Epithelial cell of esophagus (primary cell): ENCODE measurements at regions not wholly inside any gene's neighbourhood (a gene's known extent, or its start where the extent isn't known, plus 50 kb on each side); places are given as distances from the start of the nearest gene placed in this dataset.

Source experiments
- DNase-seq: peaks from one replicate; pipeline ENCODE4 v3.0.0; 2010; ENCODE audit warnings: low read depth
- H3K4me3 ChIP-seq: 2 replicates; pipeline ENCODE4 v1.5.1; 2011; ENCODE audit warnings: mild to moderate bottlenecking, low read length, control low read depth
- CTCF ChIP-seq: IDR thresholded peaks from 2 replicates; pipeline ENCODE4 v1.5.1; 2011; ENCODE audit warnings: low read depth, mild to moderate bottlenecking, low read length, control low read depth, inconsistent platforms; ENCODE audit not compliant: insufficient read depth; ENCODE audit errors: missing control alignments

- H3K4me3 ChIP-seq: no peak overlapping the region
- DNase-seq: no peak
- TF ChIP-seq CTCF: no peak
Measured at GRCh38 chr2:176664478-176664877, 395.2 kb downstream of the MTX2 start.

GRCh38 chr2:176665086-176665485, 395.8 kb downstream of the MTX2 start:
- no peak overlapping the region for H3K4me3 ChIP-seq
- TF ChIP-seq CTCF: no peak
- DNase-seq: peak; percentile 8

- no peak for TF ChIP-seq CTCF
- no peak overlapping the region for H3K4me3 ChIP-seq
- no peak for DNase-seq
Measured at GRCh38 chr2:176668912-176669311, 399.7 kb downstream of the MTX2 start.

GRCh38 chr2:176669398-176670174, 400.3 kb downstream of the MTX2 start:
- H3K4me3 ChIP-seq: no peak overlapping the region

GRCh38 chr2:176675271-176675949, 406.2 kb downstream of the MTX2 start:
- TF ChIP-seq CTCF: no peak
- DNase-seq: no peak
- H3K4me3 ChIP-seq: no peak overlapping the region

More at GRCh38 chr2:176669398-176670174, 400.3 kb downstream of the MTX2 start:
- no peak for TF ChIP-seq CTCF
- DNase-seq: no peak

GRCh38 chr2:176677746-176678265, 408.6 kb downstream of the MTX2 start:
- DNase-seq: no peak
- no peak overlapping the region for H3K4me3 ChIP-seq
- no peak for TF ChIP-seq CTCF
